Transverse colon (tissue), 4 donors: ENCODE measurements at regions not wholly inside any gene's neighbourhood (a gene's known extent, or its start where the extent isn't known, plus 50 kb on each side); places are given as distances from the start of the nearest gene placed in this dataset.

Experiments used
- CTCF ChIP-seq, 5 experiments: fragments of 200-600 bp in 3 of 5; fragments of 450-650 bp in 2 of 5; sonication (generic) in 3 of 5; IDR thresholded peaks; 1 replicate in 2 of 5; 2 replicates in 3 of 5; pipeline ENCODE4 v1.5.1; 2016 to 2017; ENCODE audit warnings: antibody characterized with exemption in 5 of 5, inconsistent platforms in 3 of 5, mild to moderate bottlenecking in 2 of 5, moderate library complexity in 1 of 5
- EP300 ChIP-seq: sonication (generic); formaldehyde crosslinking; IDR thresholded peaks from one replicate; pipeline ENCODE4 v1.6.1; 2017; ENCODE audit warnings: antibody characterized with exemption, low read depth
- POLR2A ChIP-seq: fragments of 450-650 bp; IDR thresholded peaks from one replicate; pipeline ENCODE4 v1.6.1; 2016; ENCODE audit warnings: antibody characterized with exemption, mild to moderate bottlenecking, moderate library complexity
- POLR2AphosphoS5 ChIP-seq, 3 donors: sonication (generic); formaldehyde crosslinking; IDR thresholded peaks; one replicate each; pipeline ENCODE4 v1.6.1; 2016; ENCODE audit warnings: antibody characterized with exemption in 3 of 3

- TF ChIP-seq POLR2A (no peak), CTCF (IDR thresholded peaks at IDR 0.05) (no peak), EP300 (no peak), POLR2AphosphoS5 (IDR thresholded peaks at IDR 0.05) (no peak)
Observed at GRCh38 chr1:87243573-87243972, 85.1 kb upstream of the LMO4 start.
